G401.6 (cell line): ENCODE measurements at regions not wholly inside any gene's neighbourhood (a gene's known extent, or its start where the extent isn't known, plus 50 kb on each side); places are given as distances from the start of the nearest gene placed in this dataset.
"Not testable (repeated sequence)": the region's sequence is repeated elsewhere in the genome, so short reads cannot be mapped to it uniquely, and the experiment has no call there.

ENCODE experiments used
- FAIRE-seq: peaks from 2 replicates; lab custom pipeline; 2012; peaks lifted over from hg19 to GRCh38; lab: Jason Lieb, UNC

DNA sequence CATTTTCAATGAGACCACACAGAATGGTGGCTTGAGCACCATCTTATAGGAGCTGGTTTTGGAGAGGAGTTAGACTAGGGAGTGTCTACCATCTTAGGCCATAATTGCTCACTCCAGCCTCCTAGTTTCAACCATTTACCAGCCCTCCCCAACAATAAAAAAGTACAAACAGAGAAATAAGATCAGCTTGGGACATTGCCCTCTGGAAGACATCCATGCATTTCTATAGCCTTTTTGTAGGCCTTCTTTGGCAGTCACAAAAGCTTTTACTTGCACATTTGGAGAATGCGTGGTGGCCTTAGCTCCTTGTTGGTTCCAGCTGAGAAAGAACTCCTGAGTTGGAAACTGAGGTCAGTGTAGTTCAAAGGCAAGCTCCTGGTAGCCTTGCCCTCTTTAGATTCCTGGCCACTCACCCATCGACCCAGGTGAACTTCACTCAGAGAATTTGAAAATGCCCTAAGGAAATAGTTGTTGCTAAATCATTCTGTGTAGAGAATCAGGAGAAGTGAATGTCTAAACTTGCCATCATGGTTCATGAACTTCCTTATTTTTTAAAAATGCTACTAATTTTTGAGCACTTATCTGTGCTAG, 301.7 kb upstream of the PROX1 start:
- no peak for FAIRE-seq

DNA sequence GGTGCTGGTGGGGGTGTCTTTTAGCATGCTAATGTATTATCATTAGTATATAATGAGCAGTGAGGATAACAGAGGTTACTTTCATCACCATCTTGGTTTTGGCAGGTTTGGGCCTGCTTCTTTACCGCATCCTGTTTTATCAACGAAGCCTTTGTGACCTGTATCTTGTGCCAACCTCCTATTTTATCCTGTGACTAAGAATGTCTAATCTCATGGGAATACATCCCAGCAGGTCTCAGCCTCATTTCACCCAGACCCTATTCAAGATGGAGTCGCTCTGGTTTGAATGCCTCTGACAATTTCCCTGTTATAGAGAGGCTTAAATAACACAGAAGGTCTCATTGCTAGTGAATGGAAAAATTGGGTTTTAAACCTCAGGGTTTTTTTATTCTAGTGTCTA, 300.8 kb upstream of the PROX1 start:
- no peak for FAIRE-seq

DNA sequence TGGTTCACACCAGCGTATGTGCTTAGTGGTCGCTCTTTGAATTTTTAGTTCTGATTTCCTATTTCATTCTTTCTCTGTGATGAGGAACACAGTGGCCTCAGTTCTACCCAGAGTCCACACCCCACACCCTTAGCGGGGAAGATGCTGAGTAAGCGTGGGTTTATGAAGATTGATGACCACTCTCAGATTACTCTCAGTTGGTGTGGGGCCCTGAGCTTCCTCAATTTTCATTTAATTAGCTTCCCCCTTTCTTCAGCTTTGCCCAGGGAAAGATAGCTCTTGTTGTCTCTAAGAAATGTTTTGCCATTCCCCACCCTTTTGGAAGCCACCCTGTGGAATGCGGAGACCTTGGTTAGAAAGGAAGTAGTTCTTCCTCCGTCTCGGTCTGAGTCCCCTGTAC, 299.9 kb upstream of the PROX1 start:
- FAIRE-seq: no peak

DNA sequence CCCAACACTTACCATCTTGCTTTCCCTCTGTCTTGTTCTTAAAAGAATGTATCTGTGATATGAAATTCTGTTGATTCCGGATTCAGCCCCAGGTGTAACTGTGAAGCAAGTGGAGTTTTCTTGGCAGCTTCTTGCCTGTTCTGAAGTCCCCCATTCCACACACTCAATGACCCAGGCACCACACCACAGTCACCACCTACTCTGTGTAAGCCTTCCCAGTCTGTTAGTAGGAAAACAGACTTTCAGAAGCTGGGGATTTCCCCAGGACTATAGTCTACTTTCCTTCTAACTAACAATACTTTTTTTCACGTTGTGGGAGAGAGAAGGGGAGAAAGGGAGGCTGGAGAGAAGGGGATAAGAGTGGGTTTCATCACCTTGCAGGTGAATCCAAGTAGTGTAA, 299.1 kb upstream of the PROX1 start:
- FAIRE-seq: no peak

DNA sequence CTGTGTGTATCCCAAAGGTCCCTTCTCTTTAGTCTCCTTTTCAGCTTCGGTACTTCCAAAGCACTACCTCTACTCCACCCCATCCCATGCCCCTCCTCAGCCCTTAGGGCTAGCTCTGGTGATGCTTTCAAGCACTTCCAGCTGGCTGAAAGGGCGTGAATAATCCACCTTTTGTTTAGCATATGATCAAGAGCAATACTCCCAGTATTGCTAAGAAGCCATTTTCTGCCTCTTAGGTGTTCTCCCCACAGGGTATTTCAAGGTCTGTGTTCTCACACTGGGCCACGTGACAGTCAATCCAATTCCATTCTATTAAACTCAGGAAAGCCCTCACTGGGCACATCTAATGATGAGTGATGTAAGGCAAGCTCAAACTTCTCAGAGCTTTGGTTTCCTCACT, 298.5 kb upstream of the PROX1 start:
- FAIRE-seq: no peak

DNA sequence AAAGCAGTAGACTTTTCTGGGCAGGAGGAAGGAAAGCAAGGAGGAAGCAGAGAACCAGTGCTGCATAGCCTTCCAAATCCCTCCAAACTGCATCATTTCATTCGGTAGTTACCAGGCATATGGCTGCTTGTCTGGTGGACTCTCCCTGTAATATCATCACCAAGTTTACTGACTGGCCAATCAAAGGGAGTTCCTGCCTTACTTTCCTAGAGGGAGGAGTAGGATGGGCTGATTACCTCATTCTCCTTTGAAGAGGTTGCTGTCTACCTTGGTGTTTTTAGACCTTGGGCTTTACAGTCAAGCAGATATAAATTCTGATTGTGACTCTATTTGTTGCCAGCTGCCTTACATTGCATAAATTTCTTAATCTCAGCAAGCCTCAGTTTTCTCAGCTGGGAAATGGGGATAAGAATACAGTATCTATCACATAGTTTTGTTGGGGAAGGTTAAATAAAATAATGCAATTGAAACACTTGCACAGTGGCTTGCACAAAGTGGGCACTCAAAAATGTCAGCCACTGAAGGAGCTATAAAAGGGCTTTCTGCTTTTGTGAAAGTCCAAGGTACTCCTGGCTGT, 297.3 kb upstream of the PROX1 start:
- FAIRE-seq: no peak

DNA sequence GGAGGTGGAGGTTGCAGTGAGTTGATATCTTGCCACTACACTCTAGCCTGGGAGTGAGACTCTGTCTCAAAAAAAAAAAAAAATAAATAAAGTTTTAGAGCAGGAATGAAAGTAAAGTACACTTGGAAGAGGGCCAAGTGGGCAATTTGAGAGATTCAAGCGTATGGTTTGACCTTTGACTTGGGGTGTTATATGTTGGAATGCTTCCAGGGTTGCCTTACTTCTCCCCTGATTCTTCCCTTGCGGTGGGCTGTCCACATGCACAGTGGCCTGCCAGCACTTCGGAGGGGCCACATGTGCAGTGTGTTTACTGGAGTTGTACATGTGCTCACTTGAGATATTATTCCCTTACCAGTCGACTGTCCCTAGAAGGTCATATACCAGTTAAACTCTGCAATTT, 295.5 kb upstream of the PROX1 start:
- no peak for FAIRE-seq

DNA sequence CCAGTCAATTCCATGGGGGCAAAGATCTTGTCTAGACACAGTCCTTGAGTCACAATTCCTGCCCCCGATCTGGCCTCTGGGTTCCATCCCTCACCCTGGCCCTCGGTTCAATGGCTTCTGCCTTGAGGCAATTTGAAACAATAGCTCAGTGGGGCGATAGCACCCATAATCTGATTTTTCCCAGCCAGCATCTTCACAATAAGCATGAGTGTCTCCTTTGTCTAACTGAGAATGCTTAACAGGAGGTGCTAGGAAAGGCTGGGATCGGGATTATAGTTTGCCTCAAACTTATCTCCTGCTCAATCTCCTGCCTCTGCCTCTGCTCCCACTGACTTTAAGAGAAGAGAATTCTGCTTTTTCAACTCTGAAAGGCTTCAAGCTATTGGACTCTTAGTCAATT, 293.9 kb upstream of the PROX1 start:
- FAIRE-seq: no peak

DNA sequence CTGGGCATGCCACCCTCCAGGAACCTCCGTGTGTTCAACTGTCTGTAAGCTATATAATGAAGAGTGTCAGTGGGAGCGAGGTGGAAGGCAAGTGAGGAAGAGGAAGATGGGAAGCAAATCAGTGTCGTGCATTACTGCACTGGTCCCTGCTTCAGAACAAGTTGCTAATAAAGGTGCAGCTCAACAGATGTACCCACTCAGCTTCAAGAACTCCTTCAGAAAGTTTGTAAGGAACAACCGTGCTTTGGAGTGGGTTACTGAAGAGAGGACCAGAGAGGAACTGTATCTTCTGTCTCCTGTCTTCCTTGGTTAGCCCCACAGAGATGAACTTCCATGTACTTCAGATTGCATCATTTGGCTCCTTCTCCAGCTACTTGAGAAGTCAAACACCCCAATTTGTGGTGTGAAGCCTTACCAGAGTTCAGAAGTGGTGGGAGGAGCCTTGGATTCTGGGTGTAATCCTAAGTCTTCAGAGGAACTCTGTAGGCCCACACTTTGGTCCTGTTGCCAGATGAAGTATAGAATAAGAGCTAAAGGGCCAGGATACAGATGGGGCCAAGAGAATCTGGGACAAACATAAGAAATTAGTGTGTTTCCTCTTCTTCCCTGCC, 290.5 kb upstream of the PROX1 start:
- no peak for FAIRE-seq

DNA sequence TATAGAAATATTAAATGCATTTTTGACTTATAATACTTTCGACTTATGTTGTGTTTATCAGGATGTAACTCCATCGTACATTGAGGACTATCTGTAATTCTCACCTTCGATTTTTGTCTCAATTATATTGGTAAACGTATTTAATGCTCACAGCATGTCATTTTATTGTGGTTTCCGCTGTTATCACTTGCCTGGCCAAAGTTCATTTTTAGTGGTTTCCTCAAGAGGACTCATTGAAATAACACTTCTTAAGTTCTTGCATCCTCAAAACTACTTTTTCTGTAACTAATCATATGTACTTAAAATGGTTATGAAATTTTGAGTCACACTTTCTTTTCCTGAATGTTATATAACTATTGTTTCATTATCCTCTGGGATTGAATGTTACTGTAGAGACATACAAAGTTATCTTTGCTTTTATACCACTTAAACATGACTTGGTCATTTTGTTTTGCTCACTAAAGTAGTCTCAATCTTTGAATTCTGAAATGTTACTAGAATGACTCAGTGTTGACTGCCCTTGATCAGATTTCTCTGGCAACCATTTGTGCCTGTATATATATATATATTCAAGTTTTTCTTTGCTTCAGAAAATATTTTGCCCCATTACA, 289.6 kb upstream of the PROX1 start:
- FAIRE-seq: no peak

DNA sequence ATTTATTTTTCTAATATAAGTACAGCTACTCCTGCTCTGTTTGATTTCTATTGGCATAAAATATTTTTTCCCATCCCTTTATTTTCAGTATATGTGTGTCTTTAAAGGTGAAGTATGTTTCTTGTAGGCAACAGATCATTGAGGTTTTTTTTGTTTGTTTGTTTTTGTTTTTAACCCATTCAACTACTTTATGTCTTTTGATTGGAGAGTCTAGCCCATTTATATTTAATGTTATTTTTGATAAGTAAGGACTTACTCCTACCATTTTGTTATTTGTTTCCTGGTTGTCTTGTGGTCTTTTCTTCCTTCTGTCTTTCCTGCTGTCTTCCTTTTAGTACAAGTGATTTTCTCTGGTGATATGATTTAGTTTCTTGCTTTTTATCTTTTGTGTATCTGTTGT, 285.1 kb upstream of the PROX1 start:
- no peak for FAIRE-seq

DNA sequence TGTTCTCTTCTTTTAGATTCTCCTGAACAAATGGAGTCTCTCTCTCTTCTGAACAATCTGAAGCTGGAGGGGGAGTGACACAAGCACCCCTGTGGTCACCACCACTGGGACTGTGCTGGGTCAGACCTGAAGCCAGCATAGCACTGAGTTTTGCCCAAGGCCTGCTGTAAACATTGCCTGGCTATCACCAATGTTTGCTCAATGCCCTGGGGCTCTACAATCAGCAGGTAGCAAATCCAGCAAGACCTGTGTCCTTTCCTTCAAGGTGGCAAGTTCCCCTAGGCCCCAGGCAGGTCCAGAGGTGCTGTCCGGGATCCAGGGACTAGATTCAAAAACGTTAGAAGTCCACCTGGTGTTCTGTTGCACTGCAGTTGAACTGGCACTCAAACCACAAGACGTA, 282.8 kb upstream of the PROX1 start:
- FAIRE-seq: no peak

DNA sequence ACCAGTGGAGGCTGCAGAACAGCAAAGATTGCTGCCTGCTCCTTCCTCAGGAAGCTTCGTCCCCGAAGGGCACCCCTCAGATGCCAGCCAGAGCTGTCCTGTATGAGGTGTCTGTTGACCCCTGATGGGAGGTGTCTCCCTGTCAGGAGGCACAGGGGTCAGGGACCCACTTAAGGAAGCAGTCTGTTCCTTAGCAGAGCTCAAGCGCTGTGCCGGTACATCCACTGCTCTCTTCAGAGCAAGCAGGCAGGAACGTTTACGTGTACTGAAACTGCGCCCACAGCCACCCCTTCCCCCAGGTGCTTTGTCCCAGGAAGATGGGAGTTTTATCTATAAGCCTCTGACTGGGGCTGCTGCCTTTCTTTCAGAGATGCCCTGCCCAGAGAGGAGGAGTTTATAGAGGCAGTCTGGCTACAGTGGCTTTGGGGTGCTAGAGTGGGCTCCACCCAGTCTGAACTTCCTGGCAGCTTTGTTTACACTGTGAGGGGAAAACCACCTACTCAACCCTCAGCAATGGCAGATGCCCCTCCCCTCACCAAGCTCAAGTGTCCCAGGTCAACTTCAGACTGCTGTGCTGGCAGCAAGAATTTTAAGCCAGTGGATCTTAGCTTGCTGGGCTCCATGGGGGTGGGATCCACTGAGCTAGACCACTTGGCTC, 275.8 kb upstream of the PROX1 start:
- FAIRE-seq: not testable (repeated sequence)

DNA sequence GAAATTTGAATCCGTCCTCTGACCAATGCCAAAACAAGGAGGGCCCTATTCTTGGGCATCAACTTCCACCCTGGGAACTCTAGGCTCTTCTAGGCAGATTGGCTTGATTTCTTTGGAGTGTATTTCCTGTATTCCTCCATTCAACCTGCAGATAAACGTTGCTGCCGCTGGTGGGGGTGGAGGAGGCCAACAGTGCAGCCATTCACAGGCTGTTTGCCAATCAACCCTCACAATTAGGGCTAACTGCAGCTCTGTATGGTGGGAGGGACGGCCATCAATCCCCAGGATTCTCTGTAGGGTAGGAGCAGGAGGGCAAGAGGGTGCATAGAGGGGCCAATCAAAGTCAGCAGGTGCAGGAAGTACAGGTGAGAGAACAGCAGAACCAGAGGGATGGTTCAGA, 273.1 kb upstream of the PROX1 start:
- no peak for FAIRE-seq

DNA sequence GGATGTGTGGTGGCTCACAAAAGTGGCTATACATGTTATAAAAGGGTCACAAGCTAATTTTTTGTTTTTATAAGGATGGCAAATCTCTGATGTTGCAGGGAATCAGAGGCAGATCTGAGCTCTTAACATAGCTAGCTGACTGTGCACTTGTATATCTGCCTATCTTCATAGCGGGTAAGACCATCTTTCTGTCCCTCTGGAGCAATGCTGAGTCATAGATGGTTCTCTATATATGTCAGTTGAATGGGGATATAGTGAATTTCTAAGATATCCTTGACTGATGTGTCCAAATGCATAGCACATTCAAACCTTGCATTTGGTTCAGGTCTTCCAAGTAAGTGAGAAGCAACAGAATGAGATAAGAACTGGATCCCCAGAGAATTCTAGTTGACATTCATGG, 272.6 kb upstream of the PROX1 start:
- no peak for FAIRE-seq

DNA sequence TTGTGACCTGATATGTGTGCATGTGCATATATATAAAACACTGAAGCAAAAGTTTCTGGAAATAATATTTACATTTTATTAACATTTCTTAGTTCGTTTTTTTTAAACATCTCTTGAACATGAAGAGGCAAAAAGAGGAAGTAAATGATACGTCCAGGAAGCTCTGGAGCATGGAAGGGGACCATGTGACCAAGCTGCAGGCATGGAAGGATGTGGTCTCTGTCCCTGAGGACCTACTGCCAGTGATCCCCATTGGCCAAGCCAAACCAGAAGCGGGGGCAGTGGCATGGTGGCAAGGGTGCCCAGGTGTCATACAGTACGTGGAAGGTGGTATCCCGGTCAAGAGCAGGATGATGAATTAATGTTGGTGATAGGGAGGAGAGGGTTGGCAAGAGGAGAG, 268.3 kb upstream of the PROX1 start:
- no peak for FAIRE-seq

DNA sequence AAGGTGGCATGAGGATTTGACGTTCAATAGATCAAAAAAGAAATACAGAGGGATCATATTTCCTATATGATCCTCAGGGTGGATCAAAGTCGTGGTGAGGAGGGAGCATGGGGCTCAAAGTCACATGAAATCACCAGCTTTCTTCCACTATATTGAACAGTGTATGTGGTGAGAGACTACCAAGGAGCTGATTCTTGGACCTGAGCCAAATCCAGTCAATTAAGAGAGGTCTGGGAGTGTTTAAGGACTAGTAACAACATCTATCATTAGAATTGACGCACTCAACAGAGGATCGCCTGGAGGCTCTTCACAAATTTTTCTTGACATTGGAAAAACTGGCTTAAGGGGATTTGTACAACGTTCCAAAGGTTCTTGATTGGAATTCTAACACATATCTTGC, 267.7 kb upstream of the PROX1 start:
- FAIRE-seq: no peak

DNA sequence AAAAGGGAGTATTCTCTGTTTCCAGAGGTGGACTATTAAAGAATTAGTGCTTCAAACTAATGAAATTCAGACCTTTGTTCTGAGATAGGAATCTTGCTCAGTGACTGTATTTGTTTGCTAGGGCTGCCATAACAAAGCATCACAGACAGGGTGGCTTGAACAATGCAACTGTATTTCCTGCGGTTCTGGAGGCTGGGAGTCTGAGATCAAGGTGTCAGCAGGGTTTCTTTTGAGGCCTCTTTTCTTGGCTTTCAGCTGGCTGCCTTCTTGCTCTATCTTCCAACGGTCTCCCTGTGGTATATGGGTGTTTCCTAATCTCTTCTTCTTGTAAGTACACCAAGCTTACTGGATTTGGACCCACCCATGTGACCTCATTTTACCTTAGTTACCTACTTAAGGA, 264.6 kb upstream of the PROX1 start:
- no peak for FAIRE-seq

DNA sequence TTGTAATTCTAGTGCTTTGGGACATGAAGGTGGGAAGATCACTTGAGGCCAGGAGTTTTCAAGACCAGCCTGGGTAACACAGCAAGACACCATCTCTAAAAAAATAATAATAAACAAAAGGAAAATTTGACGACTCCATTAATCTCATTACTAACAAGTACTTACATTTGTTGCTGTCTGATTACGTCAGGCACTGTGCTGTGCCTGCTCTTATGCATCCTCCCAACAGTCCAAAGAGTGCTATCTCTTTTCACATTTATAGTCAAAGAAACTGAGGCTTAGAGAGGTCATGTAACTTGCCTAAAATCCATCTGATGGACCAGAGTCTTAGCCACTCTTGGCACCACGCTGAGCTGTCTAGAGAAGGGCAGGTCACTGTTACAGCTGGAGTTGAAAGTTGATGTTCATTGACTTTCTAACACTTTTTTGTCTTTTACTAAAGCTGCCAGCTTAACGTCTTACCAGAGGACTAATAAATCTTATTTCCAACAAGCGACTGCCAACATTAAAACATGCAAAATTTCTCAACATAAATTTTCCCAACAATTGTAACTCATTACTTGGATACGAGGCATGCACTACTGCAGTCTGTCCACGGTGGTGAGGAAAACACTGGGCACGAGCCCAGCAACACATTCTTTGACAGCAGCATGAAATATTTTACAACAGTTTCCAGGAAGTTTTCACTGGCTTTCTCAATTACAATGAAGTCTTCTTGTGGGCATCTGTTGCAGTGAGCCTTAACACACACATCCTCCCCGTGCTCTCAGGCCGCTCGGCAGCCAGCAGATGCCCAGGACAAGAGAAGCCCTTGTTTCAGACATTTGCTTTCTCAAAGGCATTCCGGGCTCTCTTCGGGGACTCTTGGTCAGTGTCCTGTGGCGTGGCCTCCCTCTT, 262.9 kb upstream of the PROX1 start:
- FAIRE-seq: no peak

DNA sequence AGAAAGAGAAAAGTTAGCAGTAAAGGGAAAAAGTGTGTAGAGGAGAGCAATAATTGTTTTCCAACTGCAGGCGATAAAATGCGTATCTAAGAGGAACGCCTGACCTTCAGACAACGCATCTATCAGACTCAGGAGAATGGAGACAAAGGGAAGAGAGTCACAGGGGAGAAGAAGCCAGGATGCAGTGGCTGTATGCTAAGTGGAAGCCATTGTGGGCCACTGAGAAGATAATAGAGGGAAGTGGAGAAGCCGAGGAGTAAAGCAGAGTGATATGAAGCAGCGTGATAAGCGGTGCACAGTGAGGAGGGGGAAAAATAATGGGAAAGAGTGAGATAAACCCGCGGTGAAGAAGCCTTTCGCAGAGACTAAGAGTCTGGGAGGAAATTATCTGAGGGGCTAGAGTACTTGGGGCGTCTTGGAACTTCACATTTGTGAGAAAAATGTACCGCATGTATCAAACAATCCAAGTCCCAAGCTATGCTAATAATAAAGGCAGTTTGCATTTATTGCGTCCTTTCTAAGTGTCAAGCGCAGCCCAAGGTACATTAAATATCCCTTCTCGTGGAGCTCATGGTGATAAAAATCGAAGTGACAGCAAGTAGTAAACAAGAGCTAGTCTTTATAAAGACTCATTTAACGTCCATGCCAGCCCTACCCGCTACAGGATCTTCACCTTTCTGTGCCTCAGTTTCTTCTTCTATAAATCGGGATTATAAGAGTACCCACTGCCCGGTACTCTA, 259.8 kb upstream of the PROX1 start:
- FAIRE-seq: no peak
